Mesenteric fat pad (tissue), 1 donor: ENCODE measurements at regions not wholly inside any gene's neighbourhood (a gene's known extent, or its start where the extent isn't known, plus 50 kb on each side); places are given as distances from the start of the nearest gene placed in this dataset.
"Not testable (repeated sequence)": the region's sequence is repeated elsewhere in the genome, so short reads cannot be mapped to it uniquely, and the experiment has no call there.

Source experiments
- DNase-seq: peaks from one replicate; pipeline ENCODE4 v3.0.0-alpha.2; 2020; ENCODE audit warnings: low spot score
- donor health status: DM: yes; HTN: yes; CAD: no.

DNA sequence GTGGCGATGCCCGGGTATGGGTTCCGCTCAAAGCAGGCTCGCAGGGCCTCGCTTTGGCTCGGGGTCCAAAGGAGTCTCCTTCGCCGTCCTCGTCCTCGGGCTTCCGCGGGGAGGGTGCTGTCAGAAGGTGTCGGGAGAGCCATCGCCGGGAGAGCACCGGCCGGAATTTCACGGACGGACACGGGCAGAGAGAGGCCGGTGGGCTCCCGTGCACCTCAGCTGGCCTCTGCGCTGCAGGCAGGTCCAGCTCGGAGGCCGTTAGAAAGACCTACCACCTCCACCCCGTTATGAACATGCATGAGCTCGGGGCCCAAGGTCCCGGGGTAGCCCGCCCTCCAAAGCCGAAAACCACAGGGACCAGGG lies 1846.0 kb upstream of the DEFB115 start:
- DNase-seq = not testable (repeated sequence)

DNA sequence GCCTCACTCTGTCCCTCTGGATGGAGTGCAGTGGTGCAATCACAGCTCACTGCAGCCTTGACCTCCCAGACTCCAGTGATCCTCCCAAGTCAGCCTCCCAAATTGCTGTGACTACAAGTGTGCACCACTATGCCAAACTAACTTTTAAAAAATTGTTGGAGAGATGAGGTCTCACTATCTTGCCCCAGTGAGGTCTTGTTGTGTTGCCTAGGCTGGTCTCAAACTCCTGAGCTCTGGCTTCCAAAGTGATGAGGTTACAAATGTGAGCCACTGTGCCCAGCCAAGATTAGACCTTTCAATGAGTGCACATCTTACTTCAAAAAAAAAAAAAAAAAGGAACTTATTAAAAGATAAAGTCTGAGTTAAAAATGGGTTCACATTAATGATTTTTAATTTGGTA lies 1838.1 kb upstream of the DEFB115 start:
- no peak for DNase-seq

DNA sequence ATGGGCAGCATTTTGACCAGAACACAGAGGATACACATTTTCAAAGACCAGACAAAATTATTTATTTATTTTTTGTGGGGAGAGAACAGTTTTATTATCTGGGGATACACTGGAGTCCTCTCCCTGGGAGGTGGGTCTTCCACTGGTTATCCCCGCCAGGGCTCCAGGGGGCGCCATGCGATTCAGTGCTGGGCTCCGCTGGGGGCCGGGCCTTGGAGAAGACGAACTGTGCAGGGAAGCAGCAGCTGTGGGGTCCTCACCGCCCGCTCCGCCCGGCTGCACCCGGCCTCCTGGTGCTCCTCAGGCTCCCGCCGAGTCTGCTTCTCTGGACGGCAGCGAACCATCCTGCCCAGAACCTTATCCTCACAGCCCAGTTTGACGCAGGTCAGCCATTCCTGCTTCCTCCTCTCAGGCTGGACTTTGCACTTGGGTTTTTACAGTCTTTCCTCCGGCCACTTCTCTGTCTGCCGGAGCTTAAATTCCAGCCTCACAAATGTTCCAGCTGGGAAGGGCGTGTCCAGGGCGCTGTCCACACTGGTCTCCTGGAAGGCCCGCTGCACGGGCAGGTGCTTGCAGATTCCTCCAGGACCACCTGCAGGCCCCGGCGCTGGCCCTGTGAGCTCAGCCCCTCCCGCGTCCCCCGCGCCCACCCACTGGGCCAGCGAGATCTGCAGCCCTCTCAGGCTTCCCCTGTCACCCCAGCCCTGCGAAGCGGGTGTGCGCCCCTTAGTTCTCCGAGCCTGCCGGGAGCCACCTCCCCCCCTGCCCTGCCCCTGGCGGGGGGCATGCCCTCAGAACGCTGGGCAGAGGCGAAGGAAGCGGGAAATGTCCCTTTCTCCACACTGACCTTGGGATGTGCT lies 1830.0 kb upstream of the DEFB115 start:
- no peak for DNase-seq

DNA sequence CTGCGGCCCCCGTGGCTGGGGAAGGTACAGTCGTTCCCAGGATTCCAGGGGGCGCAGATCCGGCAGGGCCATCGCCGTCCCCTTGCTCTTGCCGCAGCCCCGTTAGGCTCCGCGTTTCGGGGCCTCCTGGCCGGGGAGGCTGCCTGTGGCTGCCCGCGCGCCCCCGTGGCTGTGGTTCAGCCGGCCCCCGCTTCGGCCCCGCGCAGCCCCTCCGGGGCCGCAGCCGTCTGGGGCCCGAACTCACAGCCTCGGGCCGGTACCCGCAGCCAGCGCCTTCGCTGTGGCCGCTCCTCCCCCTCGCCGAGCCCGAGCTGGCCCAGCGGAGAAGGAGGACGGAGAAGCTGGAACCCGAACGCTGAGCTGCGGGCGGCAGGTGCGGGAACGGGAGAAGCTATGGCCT lies 1826.9 kb upstream of the DEFB115 start:
- no peak for DNase-seq

DNA sequence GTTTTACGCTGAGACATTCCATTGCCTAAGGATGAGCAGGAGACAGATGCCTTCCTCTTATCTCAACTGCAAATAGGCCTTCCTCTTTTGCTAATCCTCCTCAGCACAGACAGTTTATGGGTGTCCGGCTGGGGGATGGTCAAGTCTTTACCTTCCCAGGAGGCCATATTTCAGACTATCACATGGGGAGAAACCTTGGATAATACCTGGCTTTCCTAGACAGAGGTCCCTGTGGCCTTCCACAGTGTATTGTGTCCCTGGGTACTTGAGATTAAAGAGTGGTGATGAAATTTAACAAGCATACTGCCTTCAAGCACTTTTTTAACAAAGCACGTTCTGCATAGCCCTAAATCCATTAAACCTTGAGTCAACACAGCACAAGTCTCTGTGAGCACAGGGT lies 1816.7 kb upstream of the DEFB115 start:
- not testable (repeated sequence) for DNase-seq

DNA sequence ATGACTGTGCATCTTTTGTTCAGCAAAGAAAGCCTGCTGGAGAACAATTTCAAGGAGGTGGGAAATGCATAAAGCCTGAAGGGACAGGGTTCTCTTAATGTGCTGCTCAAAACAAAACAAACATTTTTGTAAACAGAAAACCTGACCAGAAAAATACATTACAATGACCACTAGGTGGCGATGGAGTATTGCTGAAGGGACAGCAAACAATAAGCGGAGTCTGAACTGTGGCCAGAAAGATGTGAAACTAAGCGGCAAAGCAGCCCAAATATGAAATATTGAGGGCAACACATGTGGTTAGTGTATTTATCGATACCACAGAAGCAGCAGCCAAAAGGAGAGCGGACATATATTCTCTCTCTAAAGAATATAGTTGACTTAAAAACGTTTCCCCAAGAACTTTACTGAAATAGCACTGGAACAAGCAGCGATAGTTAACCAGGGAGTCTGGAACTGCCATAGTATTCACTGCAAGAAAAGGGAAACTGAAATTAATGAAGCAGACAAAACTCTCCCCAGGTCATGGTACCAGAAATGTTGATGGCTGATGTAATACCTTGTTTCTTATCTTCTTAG lies 1814.2 kb upstream of the DEFB115 start:
- DNase-seq = not testable (repeated sequence)

DNA sequence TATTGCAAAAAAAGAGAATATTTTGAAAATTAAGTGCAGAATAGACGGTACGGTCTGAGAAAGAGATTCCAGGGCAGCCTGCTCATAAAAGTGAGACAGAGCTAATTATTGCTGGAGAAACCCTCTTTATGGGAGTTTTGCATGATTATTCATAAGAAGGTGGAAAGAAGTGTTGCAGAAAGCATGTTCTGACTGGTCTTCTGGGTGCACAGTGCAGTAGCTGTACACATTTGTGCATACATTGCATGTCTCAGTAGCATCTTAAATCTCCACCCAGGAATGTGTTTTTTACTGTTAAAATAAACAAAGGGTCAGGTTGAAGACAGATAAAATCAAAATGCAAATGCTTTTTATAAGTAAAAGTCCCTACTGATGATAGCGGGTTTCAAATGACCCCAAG lies 1813.6 kb upstream of the DEFB115 start:
- no peak for DNase-seq

DNA sequence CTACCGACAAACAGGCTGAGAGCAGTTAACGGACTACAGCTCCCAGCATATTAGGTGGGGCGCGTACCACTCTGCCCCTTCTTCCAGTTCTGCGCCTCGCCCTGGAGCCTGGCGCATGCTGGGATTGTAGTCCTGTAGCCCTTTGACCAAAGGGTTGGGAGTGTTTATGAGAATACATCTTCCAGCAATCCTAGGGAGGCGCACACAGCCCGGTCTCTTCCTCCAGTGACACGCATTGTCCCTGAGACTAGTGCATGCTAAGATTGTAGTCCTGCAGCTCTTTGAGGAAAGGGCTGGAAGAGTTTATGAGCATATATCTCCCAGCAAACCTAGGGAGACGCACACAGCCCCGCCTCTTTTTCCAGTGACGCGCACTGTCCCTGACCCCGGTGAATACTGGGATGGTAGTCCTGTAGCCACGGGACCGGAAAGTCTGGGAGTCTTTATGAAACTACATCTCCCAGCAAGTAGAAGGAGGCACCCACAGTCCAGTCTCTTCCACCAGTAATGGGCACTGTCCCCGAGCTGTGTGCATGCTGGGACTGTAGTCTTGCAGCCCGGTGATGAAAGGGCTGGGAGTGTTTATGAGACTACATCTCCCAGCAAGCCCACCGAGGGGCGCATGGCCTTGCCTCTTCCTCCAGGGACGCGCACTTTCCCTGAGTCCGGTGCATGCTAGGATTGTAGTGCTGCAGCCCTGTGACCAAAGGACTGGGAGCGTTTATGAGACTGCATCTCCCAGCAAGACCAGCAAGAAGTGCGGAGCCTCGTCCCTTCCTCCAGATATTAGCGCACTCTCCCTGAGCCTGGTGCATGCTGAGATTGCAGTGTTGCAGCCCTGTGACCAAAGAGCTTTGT lies 1812.2 kb upstream of the DEFB115 start:
- not testable (repeated sequence) for DNase-seq

DNA sequence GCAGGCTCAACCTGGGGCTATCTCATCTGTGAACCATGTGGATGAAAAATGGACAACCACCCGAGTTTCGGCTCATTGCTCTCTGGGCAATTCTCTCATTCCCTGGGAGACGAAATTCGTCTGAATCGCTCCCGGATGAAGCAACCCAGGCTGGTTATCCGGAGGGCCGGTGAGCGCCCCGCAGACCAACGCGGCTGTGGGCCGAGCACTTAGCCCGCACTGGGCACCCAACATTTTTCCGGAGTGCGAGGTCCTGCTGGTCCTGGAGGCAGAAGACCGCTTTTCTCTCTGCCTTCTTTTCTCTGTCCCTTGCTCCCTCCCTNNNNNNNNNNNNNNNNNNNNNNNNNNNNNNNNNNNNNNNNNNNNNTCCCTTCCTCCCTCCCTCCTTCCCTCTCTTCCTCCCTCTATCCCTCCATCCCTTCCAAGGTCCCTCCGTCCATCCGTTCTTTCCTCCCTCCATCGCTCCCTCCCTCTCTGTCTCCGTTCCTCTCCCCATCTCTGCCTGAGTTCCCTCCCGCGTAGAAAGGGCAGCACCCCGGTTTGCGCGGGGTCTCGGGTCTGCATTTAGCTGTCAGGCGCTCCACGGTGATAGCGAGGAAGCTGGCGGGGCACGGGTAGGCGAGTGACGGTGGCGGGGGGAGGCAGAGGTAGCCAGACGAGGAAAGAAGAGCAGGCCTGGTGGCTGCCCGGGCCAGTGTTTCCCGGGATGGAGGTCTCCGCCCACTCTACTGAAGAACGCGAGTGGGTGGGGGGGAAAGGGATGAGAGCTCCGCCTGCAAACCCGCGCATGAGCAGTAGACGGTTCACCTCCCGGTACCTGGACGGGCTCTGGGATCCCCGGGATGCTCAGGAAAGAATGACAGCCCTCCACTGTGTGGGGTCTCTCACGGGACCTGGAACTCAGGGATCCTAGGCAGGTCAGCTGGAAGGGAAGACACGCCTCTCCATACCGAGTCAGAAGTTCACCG lies 1809.7 kb upstream of the DEFB115 start:
- not testable (repeated sequence) for DNase-seq

DNA sequence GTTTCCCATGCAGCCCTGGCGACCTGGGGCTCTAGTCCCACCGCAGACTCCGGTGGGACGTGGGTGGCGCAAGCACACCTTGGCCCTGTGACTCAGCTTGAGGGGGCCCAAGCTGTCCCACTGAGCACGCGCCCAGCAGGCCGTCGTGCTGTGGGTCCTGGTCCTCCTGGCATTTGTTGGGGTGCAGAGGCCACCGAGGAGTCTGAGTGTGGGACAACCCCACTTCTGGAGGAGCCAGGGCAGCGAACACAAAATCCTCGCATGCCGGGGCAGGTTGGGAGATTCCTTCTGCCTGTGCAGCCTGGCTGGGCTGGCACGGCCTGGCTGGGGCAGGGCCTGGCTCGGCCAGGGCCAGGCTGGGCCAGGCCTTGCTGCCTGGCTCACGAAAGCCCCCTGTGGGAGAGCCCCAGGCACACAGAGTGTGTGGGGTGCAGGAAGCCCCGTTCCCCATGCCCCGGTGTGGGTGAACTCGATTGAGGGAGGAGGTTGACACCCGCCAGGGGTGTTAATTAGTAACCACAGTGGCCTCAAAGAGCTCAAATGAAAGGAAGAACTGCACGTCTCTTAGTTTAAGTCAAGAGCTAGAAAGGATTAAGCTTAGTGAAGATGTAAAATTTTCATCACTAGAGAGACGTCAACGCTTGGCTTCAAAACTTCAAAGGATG lies 1808.5 kb upstream of the DEFB115 start:
- DNase-seq = no peak

DNA sequence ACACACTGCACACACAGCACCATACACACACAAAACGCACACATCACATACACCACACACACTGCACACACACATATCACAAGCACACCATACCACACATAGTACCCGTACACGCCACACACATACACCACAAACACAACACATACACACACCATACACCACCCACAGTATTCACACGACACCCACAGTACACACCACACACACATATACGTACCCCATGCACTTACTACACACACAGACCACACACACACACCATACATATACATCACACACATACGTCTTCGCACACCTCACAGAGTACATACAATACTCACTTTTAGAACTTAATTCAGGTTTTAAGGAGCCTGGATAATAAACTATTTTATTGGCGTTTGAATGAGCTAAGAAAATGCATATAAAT lies 1805.3 kb upstream of the DEFB115 start:
- no peak for DNase-seq

DNA sequence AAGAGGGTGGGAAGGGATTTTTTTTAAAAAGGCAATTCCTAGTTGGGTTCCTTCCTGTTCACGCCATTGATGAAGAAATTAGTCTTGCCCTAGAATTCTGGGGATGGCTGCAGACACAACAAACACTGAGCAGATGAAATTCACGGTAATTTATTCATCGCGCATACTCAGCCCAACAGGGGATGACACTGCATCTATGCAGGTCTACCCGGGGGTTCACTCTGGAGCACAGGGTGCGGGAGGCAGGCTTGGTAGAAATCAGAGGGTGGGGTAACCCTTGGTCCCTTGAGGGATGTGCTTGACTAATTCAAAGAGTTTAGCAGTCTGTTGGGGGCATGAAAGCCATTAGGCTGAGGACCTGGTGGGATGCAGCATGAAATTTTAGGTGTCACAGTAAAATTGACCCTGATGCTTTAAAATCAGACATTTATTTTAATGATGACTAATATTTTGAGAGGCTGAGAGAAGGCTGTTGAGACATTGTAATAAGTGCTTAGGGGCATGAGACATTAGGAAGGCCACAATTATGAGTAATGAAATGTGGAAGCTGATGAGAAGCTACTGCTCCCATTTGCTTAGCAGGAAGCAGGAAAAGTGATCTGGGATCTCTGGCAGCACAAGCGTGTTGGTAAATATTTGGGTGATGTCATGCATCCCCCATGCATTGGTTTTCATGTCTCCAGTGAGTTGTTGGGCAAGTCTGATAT lies 1800.3 kb upstream of the DEFB115 start:
- DNase-seq = not testable (repeated sequence)

DNA sequence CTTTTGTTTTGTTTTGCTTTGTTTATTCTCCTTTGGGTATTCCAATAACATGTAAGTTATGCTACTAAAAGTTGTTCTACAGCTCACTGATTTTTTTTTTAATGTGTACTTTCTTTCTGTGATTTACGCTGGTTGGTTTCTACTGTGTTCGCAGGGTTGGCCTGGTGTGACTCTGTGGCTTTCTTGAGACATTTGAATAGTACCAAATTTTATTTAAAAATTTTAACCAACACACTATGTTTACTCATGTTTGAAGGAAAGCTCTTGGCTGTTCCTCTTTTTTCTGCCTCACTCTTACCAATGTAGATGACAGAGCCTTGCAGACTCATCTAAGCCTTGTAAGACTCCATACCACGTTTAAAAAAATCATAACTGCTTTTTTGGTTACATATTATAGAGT lies 1784.9 kb upstream of the DEFB115 start:
- no peak for DNase-seq

DNA sequence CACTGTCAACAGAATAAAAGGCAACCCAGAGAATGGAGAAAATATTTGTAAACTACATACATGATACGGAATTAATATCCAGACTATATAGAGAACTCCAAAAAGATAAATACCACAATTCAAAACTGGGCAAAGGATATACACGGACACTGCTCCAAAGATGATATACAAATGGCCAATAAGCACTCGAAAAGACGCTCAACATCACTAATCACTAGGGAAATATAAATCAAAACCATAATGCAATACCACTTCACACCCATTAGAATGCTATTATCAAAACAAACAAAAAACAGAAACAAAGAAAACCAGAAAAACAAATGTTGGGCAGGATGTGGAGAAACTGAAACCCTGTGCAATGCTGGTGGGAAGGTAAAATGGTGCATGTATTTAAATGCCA lies 1764.6 kb upstream of the DEFB115 start:
- not testable (repeated sequence) for DNase-seq

DNA sequence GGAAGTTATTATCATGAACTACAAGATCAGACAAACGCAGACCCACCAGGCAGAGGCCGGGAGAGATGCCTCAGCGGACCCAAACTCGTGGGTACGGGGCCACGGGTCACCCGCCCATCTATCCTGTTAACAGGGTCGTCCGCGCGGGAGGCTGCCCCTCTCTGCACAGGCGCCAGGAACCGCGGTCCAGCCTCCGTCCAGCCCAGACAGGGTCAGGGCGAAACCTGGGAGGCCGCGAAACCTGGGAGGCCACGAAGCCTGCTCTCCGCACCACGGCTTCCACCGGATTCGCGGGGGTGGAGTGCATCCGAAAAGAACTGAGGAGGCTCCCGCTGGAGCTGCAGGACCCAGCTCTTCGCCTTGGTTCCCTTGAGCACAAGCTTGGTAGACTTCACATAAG lies 1760.7 kb upstream of the DEFB115 start:
- DNase-seq = not testable (repeated sequence)

DNA sequence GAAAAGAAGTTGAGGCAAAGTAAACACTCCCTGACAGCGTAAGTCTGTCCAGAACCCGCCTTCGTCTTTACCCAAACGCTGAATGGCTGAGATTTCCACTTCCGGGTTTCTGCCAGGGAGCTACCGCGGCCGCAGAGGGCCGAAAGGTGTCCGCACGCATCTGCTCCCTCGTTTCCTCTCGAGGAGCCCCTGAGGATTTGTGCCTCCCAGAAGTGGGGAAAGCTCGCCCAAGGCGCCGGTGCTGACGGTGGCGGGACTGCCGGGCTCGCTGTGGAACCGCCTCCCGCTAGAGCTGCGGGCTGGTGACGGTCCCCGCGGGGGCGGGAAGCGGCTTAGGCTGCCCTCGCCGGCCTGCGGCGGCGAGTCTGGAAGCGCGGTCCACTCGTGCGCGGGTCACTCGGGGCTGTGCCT lies 1760.2 kb upstream of the DEFB115 start:
- DNase-seq = peak; percentile 90

DNA sequence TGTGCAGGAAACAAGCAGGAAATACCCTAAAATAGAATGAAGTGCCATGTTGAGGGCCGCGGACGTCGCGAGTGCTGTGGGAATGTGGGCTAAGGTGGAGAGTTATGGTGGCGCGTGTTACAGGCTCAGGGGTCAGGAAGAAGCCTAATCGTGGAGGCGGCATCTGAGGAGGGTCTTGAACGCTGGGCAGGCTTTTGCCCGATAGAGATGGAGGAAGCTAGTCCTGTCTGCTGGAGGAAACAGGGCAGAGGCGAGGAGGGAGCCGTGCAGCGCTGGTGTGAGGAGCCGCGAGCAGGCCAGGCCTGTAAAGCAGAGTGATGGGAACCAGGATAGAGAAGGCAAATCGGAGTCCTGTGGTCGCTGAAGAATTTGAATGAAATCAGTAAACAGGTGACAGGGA lies 1759.8 kb upstream of the DEFB115 start:
- DNase-seq = peak; percentile 95

DNA sequence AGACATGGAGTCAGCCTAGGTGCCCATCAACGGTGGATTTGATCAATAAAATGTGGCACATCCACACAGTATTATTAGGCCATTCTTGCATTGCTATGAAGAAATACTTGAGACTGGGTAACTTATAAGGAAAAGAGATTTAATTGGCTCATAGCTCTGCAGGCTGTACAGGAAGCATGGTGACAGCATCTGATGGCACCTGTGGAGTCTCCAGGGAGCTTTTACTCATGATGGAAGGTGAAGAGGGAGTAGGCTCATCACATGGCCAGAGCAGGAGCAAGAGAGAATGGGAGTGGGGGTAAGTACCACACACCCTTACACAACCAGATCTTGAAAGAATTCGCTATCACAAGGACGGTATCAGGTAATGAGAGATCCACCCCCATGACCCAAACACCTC lies 1756.7 kb upstream of the DEFB115 start:
- peak; percentile 89 for DNase-seq

DNA sequence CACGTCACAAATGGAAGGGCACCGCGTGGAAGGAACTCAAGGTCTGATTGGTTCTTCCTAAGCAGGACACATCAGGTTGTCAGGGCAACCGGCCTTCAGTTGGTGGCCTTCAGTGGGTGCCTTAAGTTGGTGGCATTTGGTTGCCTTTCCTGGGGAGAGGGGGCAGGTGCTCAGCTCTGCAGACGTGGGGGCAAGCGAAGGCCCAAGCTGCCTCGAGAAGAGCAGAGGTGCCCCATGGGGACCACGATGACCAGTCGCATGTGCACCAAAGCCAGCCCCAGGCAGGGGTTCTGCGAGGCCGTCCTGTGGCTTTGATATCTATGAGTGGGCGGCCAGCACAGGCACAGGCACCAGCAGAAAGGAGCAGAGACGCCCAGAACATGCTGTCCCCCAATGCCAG lies 1742.8 kb upstream of the DEFB115 start:
- DNase-seq = not testable (repeated sequence)

DNA sequence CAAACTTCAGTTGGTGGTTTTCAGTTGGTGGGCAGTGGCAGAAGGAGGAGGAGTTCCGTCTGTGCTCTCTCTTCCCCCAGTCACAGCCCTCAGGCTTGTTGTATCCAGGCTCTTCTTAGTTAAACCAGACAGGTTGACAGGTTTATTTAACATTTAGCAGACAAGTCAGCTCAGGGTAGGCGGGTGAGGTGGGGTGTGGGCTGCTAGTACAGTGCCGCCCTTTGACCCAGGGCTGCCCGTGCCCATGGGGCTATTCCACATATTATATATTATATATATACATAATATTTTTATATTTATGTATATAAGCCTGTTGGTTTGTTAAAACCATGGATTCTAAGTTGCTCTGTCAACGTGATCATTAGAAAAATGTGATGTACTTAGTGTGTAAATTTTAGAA lies 1740.6 kb upstream of the DEFB115 start:
- not testable (repeated sequence) for DNase-seq
